Sigmoid colon (tissue), 4 donors: ENCODE measurements at regions not wholly inside any gene's neighbourhood (a gene's known extent, or its start where the extent isn't known, plus 50 kb on each side); places are given as distances from the start of the nearest gene placed in this dataset.

Experiments
- POLR2A ChIP-seq, 2 donors: fragments of 450-650 bp; IDR thresholded peaks; one replicate each; pipeline ENCODE4 v1.6.1; 2016; ENCODE audit warnings: antibody characterized with exemption in 2 of 2, mild to moderate bottlenecking in 2 of 2, moderate library complexity in 2 of 2
- POLR2AphosphoS5 ChIP-seq, 4 donors: sonication (generic); formaldehyde crosslinking; IDR thresholded peaks; one replicate each; pipeline ENCODE4 v1.6.1; 2017; ENCODE audit warnings: antibody characterized with exemption in 4 of 4

GRCh38 chr5:30183795-30184194 lies 1009.7 kb upstream of the CDH6 start:
- no peak for TF ChIP-seq POLR2A (IDR thresholded peaks at IDR 0.05)
- no peak for TF ChIP-seq POLR2AphosphoS5 (IDR thresholded peaks at IDR 0.05)
